ENCODE measurements at regions not wholly inside any gene's neighbourhood (a gene's known extent, or its start where the extent isn't known, plus 50 kb on each side); places are given as distances from the start of the nearest gene placed in this dataset.

- ATAC-seq = no peak
- POLR2A ChIA-PET = no interaction called here
- TF ChIP-seq, protein P1, sequence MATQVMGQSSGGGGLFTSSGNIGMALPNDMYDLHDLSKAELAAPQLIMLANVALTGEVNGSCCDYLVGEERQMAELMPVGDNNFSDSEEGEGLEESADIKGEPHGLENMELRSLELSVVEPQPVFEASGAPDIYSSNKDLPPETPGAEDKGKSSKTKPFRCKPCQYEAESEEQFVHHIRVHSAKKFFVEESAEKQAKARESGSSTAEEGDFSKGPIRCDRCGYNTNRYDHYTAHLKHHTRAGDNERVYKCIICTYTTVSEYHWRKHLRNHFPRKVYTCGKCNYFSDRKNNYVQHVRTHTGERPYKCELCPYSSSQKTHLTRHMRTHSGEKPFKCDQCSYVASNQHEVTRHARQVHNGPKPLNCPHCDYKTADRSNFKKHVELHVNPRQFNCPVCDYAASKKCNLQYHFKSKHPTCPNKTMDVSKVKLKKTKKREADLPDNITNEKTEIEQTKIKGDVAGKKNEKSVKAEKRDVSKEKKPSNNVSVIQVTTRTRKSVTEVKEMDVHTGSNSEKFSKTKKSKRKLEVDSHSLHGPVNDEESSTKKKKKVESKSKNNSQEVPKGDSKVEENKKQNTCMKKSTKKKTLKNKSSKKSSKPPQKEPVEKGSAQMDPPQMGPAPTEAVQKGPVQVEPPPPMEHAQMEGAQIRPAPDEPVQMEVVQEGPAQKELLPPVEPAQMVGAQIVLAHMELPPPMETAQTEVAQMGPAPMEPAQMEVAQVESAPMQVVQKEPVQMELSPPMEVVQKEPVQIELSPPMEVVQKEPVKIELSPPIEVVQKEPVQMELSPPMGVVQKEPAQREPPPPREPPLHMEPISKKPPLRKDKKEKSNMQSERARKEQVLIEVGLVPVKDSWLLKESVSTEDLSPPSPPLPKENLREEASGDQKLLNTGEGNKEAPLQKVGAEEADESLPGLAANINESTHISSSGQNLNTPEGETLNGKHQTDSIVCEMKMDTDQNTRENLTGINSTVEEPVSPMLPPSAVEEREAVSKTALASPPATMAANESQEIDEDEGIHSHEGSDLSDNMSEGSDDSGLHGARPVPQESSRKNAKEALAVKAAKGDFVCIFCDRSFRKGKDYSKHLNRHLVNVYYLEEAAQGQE (IDR thresholded peaks at IDR 0.05; ENCODE audit: insufficient read depth in 1 of 2, low read depth in 2 of 2, low read length in 1 of 2) = no peak
- TF ChIP-seq SIN3A (IDR thresholded peaks at IDR 0.05; ENCODE audit: borderline replicate concordance, insufficient read depth, low read depth, low read length) = no peak
- TF ChIP-seq POLR2AphosphoS5 (IDR thresholded peaks at IDR 0.05; ENCODE audit: low read depth, low read length) = no peak
- TF ChIP-seq TCF7L2 (IDR thresholded peaks at IDR 0.05; ENCODE audit: low read depth, low read length) = no peak
- no peak for TF ChIP-seq CTCF (IDR thresholded peaks at IDR 0.05)
- no peak for DNase-seq (ENCODE audit: low read depth, low spot score)
- Histone ChIP-seq H3K36me3 (ENCODE audit: control insufficient read depth, insufficient read depth, low read length) (no peaks in the 10 kb centered on the region), H3K4me3 (ENCODE audit: low read depth in 2 of 2, low read length in 2 of 2) (no peak overlapping the region), H3K9me3 (ENCODE audit: control insufficient read depth, insufficient read depth, low read depth, low read length) (no peaks in the 10 kb centered on the region), H3K27ac (ENCODE audit: low read length) (no peak overlapping the region), H3K4me1 (ENCODE audit: control insufficient read depth, insufficient read depth, low read length) (no peaks in the 10 kb centered on the region), H3K27me3 (ENCODE audit: control insufficient read depth, insufficient read depth, low read length) (no peaks in the 10 kb centered on the region)
- intact Hi-C loops (cut with micrococcal nuclease; ENCODE audit: unreplicated experiment) (no loop called here), in situ Hi-C loops (cut with HindIII; ENCODE audit: low pct_unique_long_range_greater_than_20kb, low sequenced_read_pairs) (no loop called here)
- BruUV-seq (replicated peaks) = no TSS peak
- CTCF ChIA-PET = no interaction called here
These were observed 210.8 kb downstream of the FGF10 start for GRCh38 chr5:44178414-44178813.

- ChIA-PET POLR2A (no interaction called here), CTCF (no interaction called here)
- BruUV-seq (replicated peaks) = no TSS peak
- intact Hi-C loops (cut with micrococcal nuclease; ENCODE audit: unreplicated experiment) = no loop called here
- ATAC-seq (no peak), DNase-seq (ENCODE audit: low read depth, low spot score) (no peak)
- H3K9me3 ChIP-seq (ENCODE audit: control insufficient read depth, insufficient read depth, low read depth, low read length) = no peaks in the 10 kb centered on the region
- no peaks in the 10 kb centered on the region; the same call in 1 of the 2 replicates for H3K36me3 ChIP-seq (ENCODE audit: control insufficient read depth, insufficient read depth, low read length)
- no peak overlapping the region for H3K4me3 ChIP-seq (ENCODE audit: low read depth in 2 of 2, low read length in 2 of 2)
- H3K27me3 ChIP-seq (ENCODE audit: control insufficient read depth, insufficient read depth, low read length) = no peaks in the 10 kb centered on the region
- TF ChIP-seq, protein P1 (IDR thresholded peaks at IDR 0.05; ENCODE audit: insufficient read depth in 1 of 2, low read depth in 2 of 2, low read length in 1 of 2) = no peak
- TF ChIP-seq POLR2AphosphoS5 (IDR thresholded peaks at IDR 0.05; ENCODE audit: low read depth, low read length) (no peak), SIN3A (IDR thresholded peaks at IDR 0.05; ENCODE audit: borderline replicate concordance, insufficient read depth, low read depth, low read length) (no peak), CTCF (IDR thresholded peaks at IDR 0.05) (no peak), TCF7L2 (IDR thresholded peaks at IDR 0.05; ENCODE audit: low read depth, low read length) (no peak)
- H3K4me1 ChIP-seq (ENCODE audit: control insufficient read depth, insufficient read depth, low read length) = no peaks in the 10 kb centered on the region
- in situ Hi-C loops (cut with HindIII; ENCODE audit: low pct_unique_long_range_greater_than_20kb, low sequenced_read_pairs) = no loop called here
- H3K27ac ChIP-seq (ENCODE audit: low read length) = no peak overlapping the region
These were observed 221.7 kb downstream of the FGF10 start for GRCh38 chr5:44167540-44167939.
